Esophagus muscularis mucosa (tissue), 4 donors: ENCODE measurements at regions not wholly inside any gene's neighbourhood (a gene's known extent, or its start where the extent isn't known, plus 50 kb on each side); places are given as distances from the start of the nearest gene placed in this dataset.

Experiments used
- DNase-seq: peaks from one replicate; pipeline ENCODE4 v3.0.0-alpha.2; 2017; ENCODE audit errors: extremely low spot score
- H3K27ac ChIP-seq, 4 donors: fragments of 200-600 bp; sonication (generic); replicated peaks in 1 of 4; 1 replicate in 3 of 4; 2 replicates in 1 of 4; pipeline ENCODE4 v1.5.1; 2016 to 2019; ENCODE audit warnings: mild to moderate bottlenecking in 1 of 4
- H3K27me3 ChIP-seq, 4 donors: fragments of 200-600 bp; sonication (generic); one replicate each; pipeline versions ENCODE4 v1.5.1 to v1.6.0; 2016 to 2019
- H3K36me3 ChIP-seq, 4 donors: fragments of 200-600 bp; sonication (generic); one replicate each; pipeline ENCODE4 v1.5.1; 2016 to 2019
- H3K4me1 ChIP-seq, 4 donors: fragments of 200-600 bp; sonication (generic); one replicate each; pipeline ENCODE4 v1.5.1; 2016 to 2019
- H3K4me3 ChIP-seq, 4 donors: fragments of 200-600 bp; sonication (generic); 1 replicate in 2 of 4; 2 replicates in 2 of 4; pipeline ENCODE4 v1.5.1; 2016 to 2019; ENCODE audit warnings: mild to moderate bottlenecking in 4 of 4, moderate library complexity in 1 of 4
- H3K9me3 ChIP-seq, 4 donors: fragments of 200-600 bp; sonication (generic); 1 replicate in 3 of 4; 2 replicates in 1 of 4; pipeline ENCODE4 v1.5.1; 2016 to 2019
- CTCF ChIP-seq, 3 experiments: fragments of 200-600 bp in 2 of 3; fragments of 450-650 bp in 1 of 3; sonication (generic) in 2 of 3; IDR thresholded peaks; one replicate each; pipeline ENCODE4 v1.5.1; 2017 to 2019; ENCODE audit warnings: antibody characterized with exemption in 3 of 3, mild to moderate bottlenecking in 2 of 3, moderate library complexity in 1 of 3
- EP300 ChIP-seq: sonication (generic); formaldehyde crosslinking; IDR thresholded peaks from one replicate; pipeline ENCODE4 v1.6.1; 2017; ENCODE audit warnings: antibody characterized with exemption
- POLR2A ChIP-seq: fragments of 450-650 bp; IDR thresholded peaks from one replicate; pipeline ENCODE4 v1.6.1; 2017; ENCODE audit warnings: antibody characterized with exemption, moderate library complexity, mild to moderate bottlenecking, low read depth
- POLR2AphosphoS5 ChIP-seq, 2 donors: sonication (generic); formaldehyde crosslinking; IDR thresholded peaks; one replicate each; pipeline ENCODE4 v1.6.1; 2017; ENCODE audit warnings: antibody characterized with exemption in 2 of 2
- WGBS: methylation state at CpG from one replicate; pipeline ENCODE4 v1.1.5; 2018; 5-methylcytosine and 5-hydroxymethylcytosine counted together
- intact Hi-C: fragments of 100-400 bp; cut with DNase I; formaldehyde crosslinking; loops from one replicate; pipeline ENCODE4 v1.15.1; 2023

DNA sequence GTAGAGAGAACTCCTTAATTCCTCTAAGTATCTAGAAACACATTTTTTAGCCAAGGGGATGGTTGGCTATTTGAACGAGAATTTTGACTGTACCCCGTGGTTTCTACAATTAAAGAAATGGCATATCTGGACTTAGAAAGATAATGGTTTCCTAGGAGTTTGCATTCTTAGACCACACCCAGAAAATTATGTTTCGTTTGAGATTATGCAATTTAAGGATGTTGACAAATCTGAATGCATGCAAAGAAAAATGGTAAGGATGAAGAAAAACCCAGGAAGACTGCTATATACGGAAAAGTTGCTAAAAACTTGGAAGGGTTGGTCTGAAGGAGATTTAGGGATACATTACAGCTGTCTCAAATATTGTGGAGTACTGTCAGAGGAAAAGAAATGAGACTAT, 538.5 kb upstream of the WWC1 start:
- no peaks in the 10 kb centered on the region for H3K36me3 ChIP-seq
- 68% methylated on average over 4 of the region's 4 CpGs for WGBS

DNA sequence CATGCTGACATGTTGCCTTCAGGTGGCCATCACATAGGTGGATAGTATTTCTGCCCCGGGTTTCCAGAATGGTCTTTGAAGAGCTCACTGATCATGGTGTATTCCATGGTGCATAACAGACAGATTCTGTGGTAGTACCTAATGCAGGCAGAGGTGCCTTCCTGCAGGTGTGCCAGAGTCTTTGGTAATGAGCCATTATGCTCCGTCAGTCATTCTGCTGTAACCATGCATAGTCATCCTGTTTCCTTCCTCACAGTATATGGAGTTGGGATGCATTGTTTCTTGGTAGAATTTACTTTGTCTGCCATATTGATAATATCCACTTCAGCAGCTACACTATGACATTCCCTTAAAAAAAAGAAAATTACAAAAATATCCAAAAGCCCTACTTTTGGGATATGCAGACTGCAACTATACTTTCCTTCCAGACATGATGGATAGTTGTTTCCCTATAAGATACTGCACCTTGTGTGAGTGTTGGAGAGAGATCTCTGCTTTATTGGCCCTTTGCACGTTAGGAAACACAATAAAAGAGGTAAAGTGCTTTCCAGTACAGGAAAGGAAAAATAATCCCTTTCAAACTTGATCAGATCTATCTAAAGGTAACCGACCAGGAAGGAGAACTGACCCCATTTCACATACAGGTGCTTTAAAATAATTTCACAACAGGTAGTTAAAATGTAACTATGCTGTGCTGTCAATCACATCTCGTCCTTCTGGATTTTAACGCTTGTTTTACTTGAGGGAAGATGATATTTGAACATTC, 537.5 kb upstream of the WWC1 start:
- no peaks in the 10 kb centered on the region for H3K9me3 ChIP-seq
- 77% methylated on average over 5 of the region's 6 CpGs for WGBS
- TF ChIP-seq POLR2AphosphoS5 (IDR thresholded peaks at IDR 0.05): no peak
- no peak for TF ChIP-seq CTCF (IDR thresholded peaks at IDR 0.05)
- TF ChIP-seq EP300: no peak
- TF ChIP-seq POLR2A: no peak
- H3K27ac ChIP-seq: no peak overlapping the region
- intact Hi-C loops: no loop called here
- no peaks in the 10 kb centered on the region for H3K27me3 ChIP-seq
- DNase-seq: no peak
- H3K4me1 ChIP-seq: no peaks in the 10 kb centered on the region
- H3K36me3 ChIP-seq: no peaks in the 10 kb centered on the region
- H3K4me3 ChIP-seq: no peak overlapping the region

More for the DNA sequence above, 538.5 kb upstream of the WWC1 start:
- TF ChIP-seq POLR2AphosphoS5 (IDR thresholded peaks at IDR 0.05) (no peak), EP300 (no peak), POLR2A (no peak), CTCF (IDR thresholded peaks at IDR 0.05) (no peak)
- Histone ChIP-seq H3K4me1 (no peaks in the 10 kb centered on the region), H3K27ac (no peak overlapping the region), H3K27me3 (no peaks in the 10 kb centered on the region), H3K9me3 (no peaks in the 10 kb centered on the region), H3K4me3 (no peak overlapping the region)
- intact Hi-C loops: no loop called here
- DNase-seq: no peak

- intact Hi-C loops: no loop called here
These were observed 536.9 kb upstream of the WWC1 start for GRCh38 chr5:167754501-167755021.

GRCh38 chr5:167755420-167755819, 536.0 kb upstream of the WWC1 start:
- no peaks in the 10 kb centered on the region for H3K36me3 ChIP-seq
- WGBS: 48% methylated on average over 2 of the region's 2 CpGs
- H3K4me1 ChIP-seq: no peaks in the 10 kb centered on the region
- intact Hi-C loops: no loop called here
- no peak for DNase-seq
- no peak overlapping the region for H3K27ac ChIP-seq
- TF ChIP-seq CTCF (IDR thresholded peaks at IDR 0.05): no peak
- no peak for TF ChIP-seq EP300
- TF ChIP-seq POLR2A: no peak
- TF ChIP-seq POLR2AphosphoS5 (IDR thresholded peaks at IDR 0.05): no peak
- no peak overlapping the region for H3K4me3 ChIP-seq
- no peaks in the 10 kb centered on the region for H3K27me3 ChIP-seq
- H3K9me3 ChIP-seq: no peaks in the 10 kb centered on the region

More at GRCh38 chr5:167754501-167755021, 536.9 kb upstream of the WWC1 start:
- no peaks in the 10 kb centered on the region for H3K9me3 ChIP-seq
- no peak for DNase-seq
- H3K4me3 ChIP-seq: no peak overlapping the region
- no peaks in the 10 kb centered on the region for H3K4me1 ChIP-seq
- WGBS: 72% methylated on average over 5 of the region's 5 CpGs
- TF ChIP-seq CTCF (IDR thresholded peaks at IDR 0.05) (no peak), EP300 (no peak), POLR2A (no peak), POLR2AphosphoS5 (IDR thresholded peaks at IDR 0.05) (no peak)
- no peaks in the 10 kb centered on the region for H3K36me3 ChIP-seq
- no peak overlapping the region for H3K27ac ChIP-seq
- H3K27me3 ChIP-seq: no peaks in the 10 kb centered on the region
